NCI-H2171 (cell line): ENCODE measurements at regions not wholly inside any gene's neighbourhood (a gene's known extent, or its start where the extent isn't known, plus 50 kb on each side); places are given as distances from the start of the nearest gene placed in this dataset.
"Not testable (repeated sequence)": the region's sequence is repeated elsewhere in the genome, so short reads cannot be mapped to it uniquely, and the experiment has no call there.

Experiments
- DNase-seq: peaks from one replicate; lab custom pipeline; 2025; lab: John Stamatoyannopoulos, UW

- DNase-seq, result not testable (repeated sequence)
These were observed 605.9 kb downstream of the KCNT2 start for GRCh38 chr1:196002296-196002695.

GRCh38 chr1:196001188-196001587 lies 607.1 kb downstream of the KCNT2 start:
- no peak for DNase-seq

GRCh38 chr1:195999022-195999421 lies 609.2 kb downstream of the KCNT2 start:
- DNase-seq, result no peak

GRCh38 chr1:195981448-195982139 lies 626.6 kb downstream of the KCNT2 start:
- DNase-seq, result no peak

- DNase-seq, result no peak
These were observed 628.6 kb downstream of the KCNT2 start for GRCh38 chr1:195979646-195980045.

- DNase-seq, result no peak
These were observed 634.8 kb downstream of the KCNT2 start for GRCh38 chr1:195973311-195973904.

GRCh38 chr1:195971589-195971988 lies 636.7 kb downstream of the KCNT2 start:
- no peak for DNase-seq

- no peak for DNase-seq
These were observed 638.0 kb downstream of the KCNT2 start for GRCh38 chr1:195970209-195970608.

- DNase-seq, result no peak
These were observed 642.8 kb downstream of the KCNT2 start for GRCh38 chr1:195965475-195965874.

- no peak for DNase-seq
These were observed 643.2 kb downstream of the KCNT2 start for GRCh38 chr1:195965036-195965435.

- no peak for DNase-seq
These were observed 643.7 kb downstream of the KCNT2 start for GRCh38 chr1:195964516-195964915.

- no peak for DNase-seq
These were observed 646.2 kb downstream of the KCNT2 start for GRCh38 chr1:195962051-195962450.

- no peak for DNase-seq
These were observed 647.7 kb downstream of the KCNT2 start for GRCh38 chr1:195960580-195960979.

- no peak for DNase-seq
These were observed 650.1 kb downstream of the KCNT2 start for GRCh38 chr1:195958131-195958530.

GRCh38 chr1:195956845-195957244 lies 651.4 kb downstream of the KCNT2 start:
- DNase-seq, result no peak

- DNase-seq, result no peak
These were observed 653.4 kb downstream of the KCNT2 start for GRCh38 chr1:195954848-195955247.

- no peak for DNase-seq
These were observed 656.9 kb downstream of the KCNT2 start for GRCh38 chr1:195951313-195951712.

GRCh38 chr1:195948123-195948895 lies 659.9 kb downstream of the KCNT2 start:
- DNase-seq, result no peak

GRCh38 chr1:195946500-195946899 lies 661.7 kb downstream of the KCNT2 start:
- DNase-seq, result no peak

GRCh38 chr1:195941795-195942194 lies 666.4 kb downstream of the KCNT2 start:
- no peak for DNase-seq

GRCh38 chr1:195941314-195941713 lies 666.9 kb downstream of the KCNT2 start:
- DNase-seq, result no peak

- DNase-seq, result no peak
These were observed 668.4 kb downstream of the KCNT2 start for GRCh38 chr1:195939844-195940243.
